Mesothelial cell of epicardium (in vitro differentiated cells): ENCODE measurements at regions not wholly inside any gene's neighbourhood (a gene's known extent, or its start where the extent isn't known, plus 50 kb on each side); places are given as distances from the start of the nearest gene placed in this dataset.
A peak's percentile ranks its signal among the peaks of the same experiment; 100 is the strongest.

Source experiments
- DNase-seq, 2 experiments: peaks; one replicate each; pipeline ENCODE4 v3.0.0; 2021; ENCODE audit warnings: low spot score in 2 of 2; ENCODE audit not compliant: unreplicated experiment in 2 of 2
- H3K27ac Mint-ChIP-seq: 2 replicates; pipeline ENCODE4 v1.8.0; 2021; ENCODE audit warnings: mixed read lengths
- H3K27me3 Mint-ChIP-seq: 2 replicates; pipeline ENCODE4 v1.8.0; 2021; ENCODE audit warnings: low read depth, mixed read lengths
- H3K36me3 Mint-ChIP-seq: 2 replicates; pipeline ENCODE4 v1.8.0; 2021; ENCODE audit warnings: mixed read lengths
- H3K4me1 Mint-ChIP-seq: 2 replicates; pipeline ENCODE4 v1.8.0; 2021; ENCODE audit warnings: mixed read lengths
- H3K4me3 Mint-ChIP-seq: 2 replicates; pipeline ENCODE4 v1.8.0; 2021; ENCODE audit warnings: mild to moderate bottlenecking, moderate library complexity, mixed read lengths
- H3K9me3 Mint-ChIP-seq: 2 replicates; pipeline ENCODE4 v1.8.0; 2021; ENCODE audit warnings: mixed read lengths
- TF ChIP-seq, protein P1 (sequence below): fragments of 200-600 bp; sonication (generic); IDR thresholded peaks from one replicate; pipeline ENCODE4 v1.5.0; 2021; ENCODE audit warnings: antibody characterized with exemption; ENCODE audit not compliant: unreplicated experiment

GRCh38 chr6:10193321-10193720 lies 221.6 kb downstream of the TFAP2A start:
- Mint-ChIP-seq H3K4me3 (no peak overlapping the region), H3K36me3 (no peaks in the 10 kb centered on the region), H3K27ac (no peak overlapping the region), H3K4me1 (peaks cover 8% of the 10 kb centered on the region), H3K9me3 (peaks cover 10% of the 10 kb centered on the region), H3K27me3 (no peaks in the 10 kb centered on the region)
- DNase-seq: no peak
- TF ChIP-seq, protein P1, sequence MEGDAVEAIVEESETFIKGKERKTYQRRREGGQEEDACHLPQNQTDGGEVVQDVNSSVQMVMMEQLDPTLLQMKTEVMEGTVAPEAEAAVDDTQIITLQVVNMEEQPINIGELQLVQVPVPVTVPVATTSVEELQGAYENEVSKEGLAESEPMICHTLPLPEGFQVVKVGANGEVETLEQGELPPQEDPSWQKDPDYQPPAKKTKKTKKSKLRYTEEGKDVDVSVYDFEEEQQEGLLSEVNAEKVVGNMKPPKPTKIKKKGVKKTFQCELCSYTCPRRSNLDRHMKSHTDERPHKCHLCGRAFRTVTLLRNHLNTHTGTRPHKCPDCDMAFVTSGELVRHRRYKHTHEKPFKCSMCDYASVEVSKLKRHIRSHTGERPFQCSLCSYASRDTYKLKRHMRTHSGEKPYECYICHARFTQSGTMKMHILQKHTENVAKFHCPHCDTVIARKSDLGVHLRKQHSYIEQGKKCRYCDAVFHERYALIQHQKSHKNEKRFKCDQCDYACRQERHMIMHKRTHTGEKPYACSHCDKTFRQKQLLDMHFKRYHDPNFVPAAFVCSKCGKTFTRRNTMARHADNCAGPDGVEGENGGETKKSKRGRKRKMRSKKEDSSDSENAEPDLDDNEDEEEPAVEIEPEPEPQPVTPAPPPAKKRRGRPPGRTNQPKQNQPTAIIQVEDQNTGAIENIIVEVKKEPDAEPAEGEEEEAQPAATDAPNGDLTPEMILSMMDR: no peak

GRCh38 chr6:10190042-10190441 lies 224.8 kb downstream of the TFAP2A start:
- Mint-ChIP-seq H3K4me3 (no peak overlapping the region), H3K27me3 (no peaks in the 10 kb centered on the region), H3K9me3 (peaks cover 10% of the 10 kb centered on the region), H3K27ac (no peak overlapping the region), H3K4me1 (peaks cover 17% of the 10 kb centered on the region), H3K36me3 (no peaks in the 10 kb centered on the region)
- no peak for DNase-seq
- TF ChIP-seq, protein P1: no peak

DNA sequence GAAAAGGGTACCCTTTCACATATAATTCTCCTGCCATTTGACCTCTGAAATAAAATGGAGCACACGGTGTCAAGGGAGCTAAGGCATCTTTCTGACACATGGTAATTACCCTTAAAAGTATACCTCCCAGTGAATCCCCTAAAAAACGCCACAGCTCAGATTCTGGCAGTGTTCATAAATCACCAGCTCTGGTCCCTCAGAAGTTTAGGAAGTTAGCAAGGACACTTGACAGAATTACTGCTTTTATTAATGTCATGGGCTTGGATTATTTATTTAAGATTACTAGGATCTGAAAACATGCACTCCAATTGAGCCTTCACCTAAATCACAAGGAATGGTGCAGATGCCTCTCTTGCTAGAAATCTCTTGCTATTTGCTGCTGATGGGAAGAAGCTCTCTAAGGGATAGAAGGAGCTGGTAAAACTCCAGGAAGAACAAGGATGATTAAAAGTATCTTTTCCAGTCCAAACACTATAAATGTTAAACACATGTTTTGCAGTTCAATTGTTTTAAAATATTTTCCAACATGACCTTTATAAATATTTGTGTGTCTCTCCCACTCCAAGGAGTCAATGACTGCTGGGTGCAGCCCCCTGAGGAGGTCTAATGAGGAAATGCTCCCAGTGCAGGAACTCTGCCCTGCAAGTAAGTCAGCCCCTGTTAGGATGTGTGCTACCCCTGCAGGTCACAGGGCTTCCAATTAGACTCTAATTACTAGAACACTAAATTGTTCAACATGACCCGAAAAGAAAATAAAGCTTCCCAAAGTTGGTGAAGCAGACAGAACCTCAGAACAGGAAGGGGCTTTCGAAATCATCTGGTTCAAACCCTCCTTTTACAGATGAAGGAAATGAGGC lies 230.3 kb downstream of the TFAP2A start:
- Mint-ChIP-seq H3K4me3 (no peak overlapping the region), H3K27ac (peak overlapping the region; percentile 22), H3K27me3 (no peaks in the 10 kb centered on the region), H3K4me1 (peaks cover 30% of the 10 kb centered on the region), H3K9me3 (peaks cover 5% of the 10 kb centered on the region), H3K36me3 (no peaks in the 10 kb centered on the region)
- TF ChIP-seq, protein P1: no peak
- DNase-seq: no peak

DNA sequence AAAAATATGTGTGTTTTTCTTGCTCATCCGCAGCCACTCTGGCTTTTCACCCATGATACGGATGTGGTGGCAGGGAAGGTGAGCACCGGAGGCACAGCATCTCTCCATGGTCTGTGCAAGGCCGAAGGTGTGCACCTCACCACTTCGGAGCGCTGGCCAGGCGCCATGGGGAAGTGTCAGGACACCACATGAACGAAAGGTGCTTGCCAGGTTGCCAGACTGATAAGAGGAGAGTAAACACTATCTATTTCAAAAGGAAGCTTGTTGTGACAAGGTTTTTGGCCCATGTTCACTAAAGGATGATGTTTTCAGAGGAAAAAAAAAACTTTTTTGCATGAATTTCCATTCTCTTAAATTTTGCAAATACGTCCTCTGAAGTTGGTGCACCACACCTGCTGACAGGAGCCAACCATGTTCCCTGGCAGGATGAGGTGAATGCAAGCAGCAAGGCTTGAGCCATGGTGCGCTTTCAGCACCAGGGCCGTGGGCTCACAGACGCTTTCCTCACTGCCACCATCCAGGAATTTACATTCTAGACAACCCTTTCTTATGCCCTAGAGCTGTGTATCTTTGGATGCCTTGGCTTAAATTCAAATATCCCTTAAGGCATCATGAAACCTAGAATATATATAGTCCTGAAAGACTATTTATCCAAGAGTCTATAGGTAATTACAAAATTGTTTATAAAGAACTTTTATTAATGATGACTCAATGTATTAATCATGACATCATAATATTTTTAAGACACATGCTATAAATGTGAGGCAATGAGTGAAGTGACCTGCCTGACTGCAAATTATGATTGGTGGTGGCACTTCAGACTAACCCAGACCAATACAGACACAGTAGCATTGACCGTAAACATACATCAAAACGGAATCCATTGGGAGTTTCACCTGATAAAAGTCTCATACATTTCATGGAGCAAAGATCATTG lies 234.5 kb downstream of the TFAP2A start:
- DNase-seq: no peak
- no peak overlapping the region for H3K4me3 Mint-ChIP-seq
- no peaks in the 10 kb centered on the region for H3K36me3 Mint-ChIP-seq
- H3K4me1 Mint-ChIP-seq: peaks cover 27% of the 10 kb centered on the region
- H3K9me3 Mint-ChIP-seq: no peaks in the 10 kb centered on the region
- no peak overlapping the region for H3K27ac Mint-ChIP-seq
- H3K27me3 Mint-ChIP-seq: no peaks in the 10 kb centered on the region
- TF ChIP-seq, protein P1: no peak

DNA sequence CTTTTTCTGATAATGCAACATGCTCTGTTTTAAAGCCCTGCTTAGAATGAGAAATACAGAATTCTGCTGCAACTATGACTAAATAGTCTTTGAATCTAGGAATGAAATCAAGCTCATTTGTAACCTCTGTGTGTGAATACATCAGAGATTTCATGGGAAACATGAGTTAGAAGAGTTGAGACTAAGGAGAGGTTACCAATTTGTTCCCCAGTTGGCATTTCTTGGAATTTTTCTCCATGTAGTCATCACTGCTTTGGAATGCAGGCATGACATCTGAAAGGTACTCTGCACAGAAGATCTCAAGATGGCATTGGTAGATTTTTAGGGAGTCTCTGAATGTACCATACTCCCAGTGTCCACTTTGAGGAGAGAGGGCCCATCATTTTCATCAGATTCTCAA lies 237.2 kb downstream of the TFAP2A start:
- no peaks in the 10 kb centered on the region for H3K27me3 Mint-ChIP-seq
- H3K27ac Mint-ChIP-seq: no peak overlapping the region
- no peaks in the 10 kb centered on the region for H3K36me3 Mint-ChIP-seq
- TF ChIP-seq, protein P1: no peak
- peaks cover 8% of the 10 kb centered on the region for H3K4me1 Mint-ChIP-seq
- no peak for DNase-seq
- no peak overlapping the region for H3K4me3 Mint-ChIP-seq
- no peaks in the 10 kb centered on the region for H3K9me3 Mint-ChIP-seq
